GM21825 (cell line): ENCODE measurements at regions not wholly inside any gene's neighbourhood (a gene's known extent, or its start where the extent isn't known, plus 50 kb on each side); places are given as distances from the start of the nearest gene placed in this dataset.

Experiments
- ATAC-seq: cut with Tn5 transposase; IDR thresholded peaks from one replicate; pipeline ENCODE4 v1.9.1; 2021; ENCODE audit warnings: mild to moderate bottlenecking, moderate library complexity; ENCODE audit not compliant: unreplicated experiment

DNA sequence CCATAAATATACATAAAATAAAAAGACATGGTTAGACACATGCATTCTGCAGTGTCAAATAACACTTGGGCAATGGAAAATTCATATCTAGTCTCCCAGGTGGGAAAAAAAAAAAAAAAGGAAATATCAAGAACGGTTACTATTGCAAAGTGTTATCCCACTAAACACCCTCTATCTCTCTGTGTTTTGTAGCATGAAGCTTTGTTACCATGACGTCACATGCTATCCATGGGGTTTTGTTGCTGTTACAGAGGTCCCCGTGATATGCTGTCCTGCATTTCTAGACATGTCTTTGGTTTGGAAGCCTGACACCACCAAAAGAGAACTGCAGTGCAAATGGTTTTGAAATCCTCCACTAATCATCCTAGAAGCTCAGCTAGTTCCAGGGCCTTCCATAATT is 50.7 kb upstream of the TLR3 start:
- no peak for ATAC-seq

GRCh38 chr4:186018784-186019183 is 50.2 kb upstream of the TLR3 start:
- no peak for ATAC-seq
